ENCODE measurements at regions not wholly inside any gene's neighbourhood (a gene's known extent, or its start where the extent isn't known, plus 50 kb on each side); places are given as distances from the start of the nearest gene placed in this dataset.
A peak's percentile ranks its signal among the peaks of the same experiment; 100 is the strongest.

GRCh38 chr16:66036793-66037715 is 329.4 kb upstream of the CDH5 start:
- Histone ChIP-seq H3K27ac (peak overlapping the region in 2 of 4 donors; percentile 29 to 42), H3K27me3 (no peaks in the 10 kb centered on the region), H3K36me3 (no peaks in the 10 kb centered on the region), H3K4me3 (no peak overlapping the region), H3K9me3 (no peaks in the 10 kb centered on the region), H3K4me1 (peaks cover 0 to 25% (median 17%) of the 10 kb centered on the region in 4 donors)
- no peak for DNase-seq
- intact Hi-C loops (cut with DNase I): no loop called here
- TF ChIP-seq CTCF (IDR thresholded peaks at IDR 0.05) (no peak), POLR2A (IDR thresholded peaks at IDR 0.05) (no peak), POLR2AphosphoS5 (IDR thresholded peaks at IDR 0.05) (peak in 3 of 4 donors; percentile 33 to 63 (median 48)), EP300 (IDR thresholded peaks at IDR 0.05) (peak in 1 of 4 donors; percentile 47)
- WGBS, 2 donors: 59 to 67% methylated on average over 6 of the region's 6 CpGs

- TF ChIP-seq CTCF (IDR thresholded peaks at IDR 0.05): no peak
- TF ChIP-seq EP300 (IDR thresholded peaks at IDR 0.05): no peak
- TF ChIP-seq POLR2AphosphoS5 (IDR thresholded peaks at IDR 0.05): peak in 1 of 4 donors; percentile 11
- TF ChIP-seq POLR2A (IDR thresholded peaks at IDR 0.05): no peak
- Histone ChIP-seq H3K4me3 (no peak overlapping the region), H3K27me3 (no peaks in the 10 kb centered on the region), H3K36me3 (no peaks in the 10 kb centered on the region), H3K4me1 (peaks cover 0 to 25% (median 17%) of the 10 kb centered on the region in 4 donors), H3K9me3 (no peaks in the 10 kb centered on the region), H3K27ac (peak overlapping the region in 1 of 4 donors; percentile 42)
- intact Hi-C loops (cut with DNase I): no loop called here
- WGBS, 2 donors: 75 to 78% methylated on average over 7 of the region's 7 CpGs
- DNase-seq: no peak
Measured at GRCh38 chr16:66036184-66036583, 330.3 kb upstream of the CDH5 start.

- DNase-seq: no peak
- peaks cover 0 to 25% (median 17%) of the 10 kb centered on the region in 4 donors for H3K4me1 ChIP-seq
- 82 to 91% methylated on average over 3 of the region's 3 CpGs for WGBS, 2 donors
- no peaks in the 10 kb centered on the region for H3K36me3 ChIP-seq
- H3K27ac ChIP-seq: no peak overlapping the region
- H3K27me3 ChIP-seq: no peaks in the 10 kb centered on the region
- no peak for TF ChIP-seq EP300 (IDR thresholded peaks at IDR 0.05)
- no peak for TF ChIP-seq POLR2AphosphoS5 (IDR thresholded peaks at IDR 0.05)
- TF ChIP-seq CTCF (IDR thresholded peaks at IDR 0.05): no peak
- TF ChIP-seq POLR2A (IDR thresholded peaks at IDR 0.05): no peak
- H3K9me3 ChIP-seq: no peaks in the 10 kb centered on the region
- H3K4me3 ChIP-seq: no peak overlapping the region
- intact Hi-C loops (cut with DNase I): no loop called here
Measured at GRCh38 chr16:66035096-66035495, 331.4 kb upstream of the CDH5 start.

- WGBS, 2 donors: 80 to 90% methylated on average over 7 of the region's 7 CpGs
- Histone ChIP-seq H3K4me3 (no peak overlapping the region), H3K27me3 (no peaks in the 10 kb centered on the region), H3K9me3 (no peaks in the 10 kb centered on the region), H3K36me3 (no peaks in the 10 kb centered on the region), H3K27ac (no peak overlapping the region), H3K4me1 (peaks cover 0 to 28% (median 17%) of the 10 kb centered on the region in 4 donors)
- DNase-seq: no peak
- intact Hi-C loops (cut with DNase I): no loop called here
- no peak for TF ChIP-seq POLR2AphosphoS5 (IDR thresholded peaks at IDR 0.05)
- TF ChIP-seq CTCF (IDR thresholded peaks at IDR 0.05): no peak
- no peak for TF ChIP-seq POLR2A (IDR thresholded peaks at IDR 0.05)
Measured at GRCh38 chr16:66032841-66033240, 333.6 kb upstream of the CDH5 start.
